Medulla oblongata (tissue), 1 donor: ENCODE measurements at regions not wholly inside any gene's neighbourhood (a gene's known extent, or its start where the extent isn't known, plus 50 kb on each side); places are given as distances from the start of the nearest gene placed in this dataset.
A peak's percentile ranks its signal among the peaks of the same experiment; 100 is the strongest.
"Not testable (repeated sequence)": the region's sequence is repeated elsewhere in the genome, so short reads cannot be mapped to it uniquely, and the experiment has no call there.

Experiments
- DNase-seq: peaks from one replicate; pipeline ENCODE4 v3.0.0-alpha.2; 2015; ENCODE audit errors: extremely low spot score

DNA sequence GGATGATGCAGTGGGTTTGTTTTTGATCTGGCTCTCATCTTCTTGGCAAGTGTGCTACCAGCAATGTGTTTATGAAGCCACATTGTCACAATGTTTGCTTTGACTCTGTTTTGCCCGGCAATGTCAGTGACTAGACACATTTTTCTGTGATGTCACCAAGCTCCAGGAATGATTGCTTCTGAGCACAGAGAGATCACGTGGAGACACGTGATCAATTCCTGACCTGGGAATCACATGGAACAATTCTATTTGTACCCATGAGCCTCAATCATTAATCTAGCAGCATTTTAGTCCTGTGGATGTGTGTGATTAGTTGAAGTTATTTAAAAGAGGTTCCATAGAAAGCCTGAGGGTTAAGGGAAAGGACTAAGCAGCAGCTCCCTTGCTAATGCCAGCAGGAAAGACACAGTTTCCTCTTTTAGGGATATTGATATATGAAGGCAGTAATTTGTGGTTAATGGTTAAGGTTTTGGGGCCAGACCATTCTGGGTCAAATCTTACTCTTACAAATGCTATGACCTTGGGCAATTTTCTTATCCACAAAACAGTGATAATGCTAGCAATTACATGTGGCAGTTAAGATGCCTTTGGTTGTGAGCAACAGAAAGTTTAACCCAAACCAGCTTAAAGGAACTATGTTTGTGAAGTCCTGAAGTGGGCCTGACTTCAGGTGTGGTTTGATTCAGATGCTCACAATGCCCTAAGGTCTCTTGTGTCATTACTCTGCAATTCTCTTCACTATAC, 59.0 kb downstream of the FASLG start:
- DNase-seq, result no peak

DNA sequence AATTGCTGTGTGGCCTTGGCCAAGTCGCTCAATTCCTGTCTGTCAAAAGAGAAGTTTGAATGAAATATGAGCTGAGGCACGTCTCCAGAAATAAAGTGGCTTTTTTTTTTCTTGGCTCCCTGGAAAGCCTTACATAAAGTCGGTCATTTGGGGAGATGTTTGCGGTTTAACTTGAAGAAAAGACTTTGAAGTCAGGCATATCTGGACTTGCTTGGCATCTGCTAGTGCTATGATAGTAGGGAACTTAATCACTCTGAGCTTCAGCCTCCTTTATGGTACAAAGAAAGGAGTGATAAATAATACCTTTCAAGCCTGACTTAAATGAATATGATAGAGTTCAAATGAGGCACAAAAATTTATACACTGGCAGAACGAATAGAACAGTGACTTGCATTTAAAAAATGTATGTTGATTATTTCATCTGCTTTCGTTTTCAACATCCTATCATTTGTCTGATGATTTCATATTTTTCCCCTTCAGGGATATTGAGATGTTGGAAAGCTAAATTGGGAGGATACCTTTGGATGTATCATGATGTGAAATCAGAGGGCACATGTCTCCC, 60.2 kb downstream of the FASLG start:
- no peak for DNase-seq

DNA sequence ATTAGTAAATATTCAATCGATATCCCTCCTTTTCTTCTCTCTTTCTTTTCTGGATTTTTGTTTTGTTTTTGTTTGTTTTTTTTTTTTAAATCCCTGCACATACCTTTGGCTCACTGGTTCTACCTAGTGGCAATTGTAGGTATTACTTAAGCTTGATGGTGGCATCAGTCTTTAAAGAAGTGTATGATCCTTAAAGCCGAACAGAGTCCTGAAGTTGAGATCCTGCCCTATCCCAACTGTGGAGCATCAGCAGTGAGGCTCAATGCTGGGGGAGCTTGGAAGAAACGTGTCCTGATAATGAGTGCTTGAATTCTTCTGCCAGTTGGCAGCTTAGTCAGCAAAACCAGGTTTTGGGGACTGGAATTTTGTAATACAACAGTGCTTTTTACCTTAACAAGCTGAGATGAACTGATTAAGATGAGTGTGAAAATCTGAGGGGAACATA, 60.8 kb downstream of the FASLG start:
- peak; percentile 41 for DNase-seq

DNA sequence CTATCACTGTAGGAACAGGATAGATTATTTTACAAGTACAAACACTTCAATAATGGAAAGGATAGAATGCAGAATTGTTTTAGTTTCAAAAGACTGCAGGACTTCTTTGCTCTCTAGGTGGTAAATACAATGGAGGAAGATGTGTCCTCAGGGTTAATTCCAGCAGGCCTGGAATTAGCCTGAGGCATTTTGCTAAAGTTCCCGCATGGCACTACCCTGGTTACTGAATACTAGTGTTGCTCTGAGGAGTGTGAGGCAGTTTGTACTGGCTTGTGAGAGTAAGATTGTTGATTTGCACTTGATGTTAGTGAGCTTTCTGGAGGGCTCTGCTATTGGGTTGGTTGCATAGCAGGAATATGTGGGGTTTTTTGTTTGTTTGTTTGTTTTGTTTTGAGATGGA, 61.4 kb downstream of the FASLG start:
- no peak for DNase-seq

DNA sequence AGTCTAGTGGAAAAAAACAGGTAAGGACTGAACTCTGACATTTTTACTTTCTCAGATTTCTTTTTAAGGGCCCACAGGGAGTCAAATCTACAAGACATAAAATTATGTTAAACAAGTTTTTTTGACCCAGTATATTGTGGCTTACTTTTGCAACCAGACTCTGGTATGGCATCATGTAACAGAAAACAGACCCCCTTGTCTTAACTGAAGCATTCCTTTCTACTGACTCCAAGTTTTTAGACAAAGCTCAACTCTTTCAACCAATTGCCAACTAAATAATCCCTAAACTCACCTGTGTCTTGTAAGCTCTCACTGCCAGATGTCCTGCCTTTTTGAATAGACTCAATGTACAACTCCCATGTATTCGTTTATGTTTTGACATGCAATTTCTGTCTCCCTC, 64.3 kb downstream of the FASLG start:
- no peak for DNase-seq

DNA sequence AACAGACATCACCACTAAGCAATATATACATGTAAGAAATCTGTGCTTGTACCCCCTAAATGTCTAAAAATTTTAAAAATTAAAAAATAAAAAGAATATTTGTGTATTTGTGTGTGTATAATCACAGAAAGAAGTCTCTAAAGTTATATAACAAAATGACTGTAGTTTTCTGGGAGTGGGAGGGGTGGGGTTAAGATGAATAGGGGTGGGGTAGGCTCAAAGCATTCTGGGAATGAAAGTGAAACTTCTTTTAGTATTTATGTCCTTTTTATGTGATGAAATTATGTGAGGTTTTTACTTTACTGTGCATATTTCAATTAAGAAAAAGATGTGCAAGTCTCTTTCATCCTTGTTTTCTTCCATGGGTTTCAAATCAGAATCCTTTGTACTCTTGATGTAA, 65.3 kb downstream of the FASLG start:
- no peak for DNase-seq

DNA sequence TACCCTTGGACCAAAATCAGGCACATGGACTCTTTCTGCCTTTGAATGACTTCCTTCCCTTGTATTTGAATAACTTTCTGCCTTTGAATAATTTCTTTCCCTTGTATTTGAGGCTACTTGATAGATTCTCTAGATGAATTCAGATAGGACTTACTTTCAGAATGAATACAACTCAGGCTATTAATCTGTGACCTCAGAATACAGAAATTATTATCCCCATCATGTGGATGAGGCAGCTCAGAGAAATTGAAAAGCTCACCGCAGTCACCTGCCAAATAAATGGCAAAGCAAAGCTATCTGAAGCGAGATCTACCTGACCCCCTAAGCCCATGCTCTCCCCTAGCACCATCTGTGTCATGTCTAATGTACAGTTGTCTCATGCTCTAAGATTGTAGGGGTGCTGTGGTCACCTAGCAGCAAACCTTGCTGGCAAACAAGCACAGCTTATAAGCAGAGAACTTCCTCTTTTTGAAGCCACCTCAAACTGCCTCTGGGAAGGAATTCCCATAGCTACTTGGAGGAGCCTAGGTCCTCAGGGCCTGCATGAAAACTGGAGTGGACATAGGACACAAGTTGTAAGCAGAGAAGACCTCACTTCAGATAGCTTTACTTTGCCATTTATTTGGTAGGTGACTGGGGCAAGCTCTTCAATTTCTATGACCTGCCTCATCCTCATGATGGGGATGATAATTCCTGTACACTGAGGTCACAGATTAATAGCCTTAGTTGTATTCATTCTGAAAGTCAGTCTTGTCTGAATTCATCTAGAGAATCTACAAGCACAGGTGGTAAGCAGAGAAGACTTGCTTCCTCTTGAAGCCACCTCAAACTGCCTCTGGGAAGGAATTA, 66.1 kb downstream of the FASLG start:
- no peak for DNase-seq

DNA sequence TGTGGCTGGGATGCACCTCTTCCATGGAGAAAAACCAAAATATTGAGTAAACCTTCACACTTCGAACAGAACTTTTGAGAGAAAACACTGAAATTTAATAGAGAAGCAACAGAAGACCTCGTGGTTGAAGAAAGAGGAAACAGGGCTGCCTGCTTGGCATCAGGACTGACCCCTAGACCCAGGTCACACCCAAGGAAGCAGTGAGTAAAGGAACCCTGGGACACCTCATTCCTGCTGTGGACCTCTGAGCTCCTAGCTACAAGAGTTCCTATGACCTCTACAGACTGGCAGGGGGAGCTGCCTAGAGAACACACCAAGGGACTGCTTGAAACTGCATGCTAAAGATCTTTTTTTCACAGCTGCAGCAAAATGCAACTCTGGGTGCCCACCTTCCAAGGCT, 67.8 kb downstream of the FASLG start:
- no peak for DNase-seq

DNA sequence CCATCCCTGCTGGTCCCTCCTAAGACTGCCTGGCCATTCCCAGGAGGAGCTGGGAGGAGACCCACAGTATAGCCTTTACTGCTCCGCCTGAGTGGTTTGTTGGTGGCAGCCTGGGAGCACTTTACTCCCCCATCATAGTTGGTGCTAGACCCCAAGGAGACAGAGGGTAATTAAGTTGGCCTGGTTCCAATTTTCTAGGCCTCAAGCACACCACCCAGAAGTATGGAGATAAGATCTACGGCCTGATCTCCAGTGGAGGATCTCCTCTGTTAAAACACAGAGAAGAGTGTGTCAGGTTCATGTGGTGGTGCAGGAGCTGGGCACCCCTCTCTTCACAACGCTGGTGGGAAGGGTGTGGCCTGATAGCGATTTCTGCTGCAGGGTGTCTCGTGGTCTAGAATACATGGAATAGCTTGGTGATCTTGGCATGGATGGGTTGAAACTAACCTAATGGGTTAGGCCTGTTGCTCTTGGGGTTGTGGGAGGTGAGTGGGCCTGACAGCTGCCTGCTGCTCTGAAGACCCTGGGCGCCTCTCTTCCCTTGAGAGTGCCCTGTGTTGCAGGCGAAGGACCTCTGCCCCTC, 68.5 kb downstream of the FASLG start:
- DNase-seq, result no peak

DNA sequence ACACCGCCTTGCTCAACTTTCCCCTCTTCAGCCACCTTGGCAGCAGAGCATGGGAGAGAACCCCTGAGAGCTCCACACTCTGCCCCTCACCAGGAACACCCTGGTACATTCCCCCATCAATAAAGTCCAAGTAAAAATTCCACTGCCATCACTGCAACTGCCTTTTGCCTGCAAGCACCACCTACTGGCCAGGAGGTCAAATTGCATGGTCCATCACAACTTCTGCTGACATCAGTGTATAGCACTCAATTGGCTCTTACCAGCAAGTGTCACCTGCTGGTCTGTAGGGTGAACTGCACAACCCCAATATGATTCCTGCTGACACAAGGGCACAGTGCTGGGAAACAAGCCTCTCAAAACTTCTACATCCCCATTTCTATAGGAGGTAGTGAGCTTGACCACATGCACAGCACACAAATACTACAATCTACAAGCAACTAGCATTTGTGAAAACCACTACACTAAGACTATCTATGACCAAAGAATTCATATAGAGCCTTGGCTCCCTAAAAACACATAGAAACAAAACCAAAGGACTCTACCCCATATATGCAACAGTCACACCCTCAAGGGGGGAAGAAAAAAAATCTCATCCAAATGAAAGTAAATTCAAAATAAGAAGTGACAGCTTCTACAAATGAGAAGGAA, 69.2 kb downstream of the FASLG start:
- DNase-seq, result no peak

DNA sequence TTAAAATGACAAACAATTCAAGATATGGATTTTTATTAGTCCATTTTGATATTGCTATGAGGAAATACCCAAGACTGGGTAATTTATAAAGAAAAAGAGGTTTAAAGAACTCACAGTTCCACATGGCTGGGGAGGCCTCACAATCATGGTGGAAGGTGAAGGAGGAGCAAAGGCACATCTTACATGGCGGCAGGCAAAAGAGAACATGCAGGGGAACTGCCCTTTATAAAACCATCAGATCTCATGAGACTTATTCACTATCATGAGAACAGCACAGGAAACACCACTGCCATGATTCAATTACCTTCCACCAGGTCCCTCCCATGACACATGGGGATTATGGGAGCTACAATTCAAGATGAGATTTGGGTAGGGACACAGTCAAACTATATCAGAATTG, 69.8 kb downstream of the FASLG start:
- DNase-seq, result not testable (repeated sequence)

DNA sequence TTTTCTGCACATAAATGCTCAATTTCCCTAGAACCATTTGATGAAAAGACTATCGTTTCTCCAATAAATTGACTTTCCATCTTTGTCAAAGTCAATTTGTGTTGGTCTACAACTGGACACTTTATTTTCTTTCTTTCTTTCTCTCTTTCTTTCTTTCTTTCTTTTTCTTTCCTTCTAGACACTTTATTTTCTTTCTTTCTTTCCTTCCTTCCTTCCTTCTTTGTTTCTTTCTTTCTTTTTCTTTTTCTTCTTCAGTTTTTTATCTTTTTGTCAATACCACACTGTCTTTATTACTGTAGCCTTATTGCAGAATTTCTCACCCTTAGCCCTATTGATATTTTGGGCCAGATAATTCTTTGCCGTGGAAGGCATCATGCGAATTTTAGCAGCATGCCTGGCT, 73.5 kb downstream of the FASLG start:
- DNase-seq, result no peak

DNA sequence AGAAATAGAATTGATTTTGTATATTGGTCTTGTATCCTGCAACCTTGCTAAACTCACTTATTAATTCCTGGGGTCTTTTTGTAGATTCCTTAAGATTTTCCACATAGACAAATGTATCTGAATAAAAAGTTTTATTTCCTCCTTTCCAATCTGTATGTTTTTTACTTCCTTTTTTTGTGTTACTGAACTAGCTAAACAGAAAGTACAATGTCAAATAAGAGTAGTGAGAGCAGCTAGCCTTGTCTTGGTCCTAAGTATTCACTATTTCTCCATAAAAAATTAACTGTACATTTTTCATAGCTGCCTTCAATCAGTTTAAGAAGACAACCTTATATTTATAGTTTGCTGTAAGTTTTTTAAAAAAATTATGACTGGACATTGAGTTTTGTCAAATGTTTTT, 74.9 kb downstream of the FASLG start:
- peak; percentile 13 for DNase-seq

DNA sequence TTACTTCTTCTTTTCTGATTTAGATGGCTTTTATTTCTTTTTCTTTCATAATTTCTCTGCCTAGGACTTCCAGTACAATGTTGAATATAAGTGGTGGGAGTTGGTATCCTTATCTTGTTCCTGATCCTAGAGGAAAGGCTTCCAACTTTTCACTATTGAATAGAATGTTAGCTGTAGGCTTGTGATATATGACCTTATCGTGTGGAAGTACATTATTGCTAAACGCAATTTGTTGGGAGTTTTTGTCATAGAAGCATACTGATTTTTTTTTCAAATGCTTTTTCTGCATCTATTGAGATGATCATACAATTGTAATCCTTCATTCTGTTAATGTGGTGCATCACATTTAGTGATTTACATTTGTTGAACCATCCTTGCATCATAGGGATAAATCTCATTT, 79.5 kb downstream of the FASLG start:
- no peak for DNase-seq

DNA sequence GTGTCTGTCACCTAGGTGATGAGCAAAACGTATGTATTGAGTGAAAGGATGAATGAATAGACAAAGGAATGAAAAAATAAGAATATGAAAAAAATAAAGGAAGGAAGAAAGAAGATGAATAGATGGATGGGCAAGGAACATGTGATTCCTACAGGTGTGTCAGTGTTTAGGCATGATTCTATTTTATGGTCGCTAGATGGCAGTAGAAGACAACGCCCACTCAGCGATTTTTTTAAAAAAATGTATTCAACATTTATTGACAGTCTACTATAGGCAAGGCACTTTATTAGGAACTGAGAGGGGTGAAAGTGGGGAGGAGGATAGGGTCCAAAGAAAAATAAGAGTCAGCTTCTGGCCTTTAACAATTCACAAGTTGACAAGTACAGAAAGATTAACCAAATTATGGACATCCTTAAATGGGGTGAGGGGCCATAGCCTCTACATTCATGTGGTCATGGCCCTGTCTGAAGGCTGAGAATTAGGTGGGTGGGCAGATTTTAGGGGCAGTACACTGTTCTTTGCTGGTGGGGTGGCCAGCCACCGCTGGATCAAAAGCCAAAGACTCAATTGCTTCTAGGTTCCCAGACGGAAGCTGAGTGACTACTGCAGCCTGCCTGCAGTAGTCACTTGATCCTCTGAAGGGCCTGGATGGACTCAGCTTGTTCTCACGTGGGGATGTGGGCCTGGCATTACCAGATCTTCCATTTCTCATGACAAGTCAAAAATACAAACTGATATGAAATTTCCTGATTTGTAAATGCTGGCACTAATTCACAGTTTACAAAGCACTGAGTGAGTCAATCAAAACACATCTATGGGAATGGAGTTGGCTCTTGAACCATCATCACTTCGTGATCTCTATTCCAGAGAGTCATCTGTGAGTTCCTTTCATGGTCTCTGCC, 83.9 kb downstream of the FASLG start:
- DNase-seq, result peak; percentile 16

DNA sequence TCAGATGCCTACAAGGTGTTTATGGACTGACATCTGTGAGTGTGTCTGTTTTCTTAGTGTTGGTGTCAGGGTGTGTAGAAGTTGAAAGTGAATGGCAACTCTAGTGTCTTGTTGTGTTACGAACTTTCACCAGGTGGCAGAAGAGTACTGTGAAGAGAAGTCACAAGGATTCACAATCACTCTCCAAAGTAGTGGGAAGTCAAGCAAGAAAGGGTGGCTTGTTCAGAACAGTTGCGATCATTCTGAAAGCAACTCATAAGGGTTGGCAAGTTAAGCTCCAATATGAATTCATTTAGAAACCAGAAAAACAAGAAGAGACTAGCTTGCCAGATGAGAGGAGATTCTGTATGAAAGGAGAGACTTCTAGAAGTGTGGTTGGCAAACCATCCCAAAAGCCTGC, 86.1 kb downstream of the FASLG start:
- DNase-seq, result peak; percentile 79

DNA sequence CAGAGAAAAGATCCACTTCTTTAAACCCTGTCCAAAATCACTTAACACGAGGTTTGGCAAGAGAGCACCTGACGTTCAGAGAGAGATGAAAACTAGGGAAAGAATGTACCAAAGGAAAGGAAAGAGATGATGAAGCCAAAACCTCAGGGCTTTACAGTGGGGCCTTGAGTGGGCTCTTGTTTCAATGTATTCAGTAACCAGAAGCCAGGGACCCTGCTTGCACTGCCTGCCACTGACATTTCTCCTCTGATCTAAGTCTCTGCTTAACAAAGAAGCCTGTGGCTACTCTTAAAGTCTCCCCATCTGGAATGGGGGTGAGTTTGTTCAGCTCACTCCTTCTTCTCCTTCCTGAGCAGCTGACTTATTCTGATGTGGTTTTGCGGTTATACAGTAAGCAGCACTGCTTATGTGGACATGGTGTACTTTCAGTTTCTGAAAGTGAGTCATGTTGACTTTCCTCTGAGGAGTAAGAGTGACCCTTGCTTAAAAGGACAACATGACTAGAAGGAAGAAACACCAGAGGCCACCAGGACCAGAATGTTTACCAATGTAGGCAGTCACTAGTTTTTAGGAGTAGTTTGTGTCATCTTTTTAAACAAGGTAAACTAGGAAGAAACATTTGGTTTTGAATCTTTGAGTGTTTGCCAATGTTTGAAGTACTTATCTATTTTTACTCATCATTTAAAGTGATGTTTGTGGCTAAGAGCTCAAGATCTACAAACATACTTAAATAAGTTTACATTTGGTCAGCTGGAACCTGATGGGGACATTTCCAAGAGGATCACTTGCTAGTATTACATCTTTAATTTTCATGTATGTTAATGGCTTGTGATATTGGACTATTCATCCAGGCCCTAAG, 87.4 kb downstream of the FASLG start:
- peak; percentile 83 for DNase-seq

DNA sequence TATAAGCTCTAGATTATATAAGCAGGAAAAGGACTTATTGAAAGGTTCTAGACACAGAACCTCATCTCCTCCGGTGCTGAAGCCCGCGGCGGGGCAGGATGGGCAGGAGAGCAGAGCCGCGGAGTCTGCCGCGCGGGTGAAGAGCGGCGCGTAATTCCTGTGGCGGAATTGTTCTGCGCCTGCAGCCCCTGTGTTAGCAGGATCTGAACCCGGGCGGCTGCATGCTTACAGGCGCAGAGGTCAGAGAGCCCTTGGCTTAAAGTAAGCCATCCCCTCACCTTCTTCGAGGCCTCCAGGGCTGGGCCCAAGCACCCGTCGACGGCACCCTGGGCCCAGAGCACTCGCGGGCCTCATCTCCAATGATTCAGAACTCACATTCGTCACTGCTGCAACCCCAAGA, 89.3 kb downstream of the FASLG start:
- DNase-seq, result no peak

DNA sequence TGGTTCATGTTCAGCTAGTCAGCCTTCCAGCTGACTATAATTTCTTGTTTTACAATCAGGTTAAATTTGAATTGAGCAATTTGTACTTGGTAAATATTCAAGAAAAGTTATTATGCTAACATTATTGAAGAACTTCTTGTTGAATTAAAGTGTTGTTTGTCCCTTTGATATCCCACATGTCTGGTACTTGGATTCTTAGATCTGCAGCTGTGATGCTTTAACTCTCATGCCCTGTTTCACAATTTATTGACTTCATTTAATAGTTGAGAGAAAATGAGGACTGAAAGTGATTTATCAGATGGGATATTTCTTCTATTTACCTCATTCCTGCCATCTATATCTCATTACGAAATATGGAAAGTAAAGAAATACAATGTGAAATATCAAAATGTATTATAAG, 92.8 kb downstream of the FASLG start:
- DNase-seq, result no peak

DNA sequence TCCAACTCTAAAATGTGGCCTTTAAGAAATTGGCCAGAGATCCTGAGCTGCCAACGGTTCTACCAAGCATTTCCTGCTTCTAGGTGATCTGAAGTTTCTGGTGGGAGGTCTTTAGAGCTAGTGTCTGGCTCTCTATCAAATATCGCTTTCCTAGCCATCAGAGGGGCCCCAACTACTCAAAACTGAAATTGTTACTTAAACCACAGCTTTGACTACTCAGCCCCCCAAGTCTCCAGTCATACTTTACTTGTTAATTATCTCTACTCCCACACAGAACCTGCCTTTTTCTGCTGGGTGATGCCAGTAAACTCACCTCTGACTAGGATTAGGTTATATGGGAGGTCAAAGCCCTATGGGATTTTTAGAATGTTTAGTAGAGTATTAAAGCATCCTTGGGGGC, 95.1 kb downstream of the FASLG start:
- DNase-seq, result no peak
